NCI-H2227 treated with DMSO at 0.1 percent for 48 hours (cell line): ENCODE measurements at regions not wholly inside any gene's neighbourhood (a gene's known extent, or its start where the extent isn't known, plus 50 kb on each side); places are given as distances from the start of the nearest gene placed in this dataset.
"Not testable (repeated sequence)": the region's sequence is repeated elsewhere in the genome, so short reads cannot be mapped to it uniquely, and the experiment has no call there.

Experiments
- DNase-seq: peaks from one replicate; lab custom pipeline; 2025; lab: John Stamatoyannopoulos, UW

DNA sequence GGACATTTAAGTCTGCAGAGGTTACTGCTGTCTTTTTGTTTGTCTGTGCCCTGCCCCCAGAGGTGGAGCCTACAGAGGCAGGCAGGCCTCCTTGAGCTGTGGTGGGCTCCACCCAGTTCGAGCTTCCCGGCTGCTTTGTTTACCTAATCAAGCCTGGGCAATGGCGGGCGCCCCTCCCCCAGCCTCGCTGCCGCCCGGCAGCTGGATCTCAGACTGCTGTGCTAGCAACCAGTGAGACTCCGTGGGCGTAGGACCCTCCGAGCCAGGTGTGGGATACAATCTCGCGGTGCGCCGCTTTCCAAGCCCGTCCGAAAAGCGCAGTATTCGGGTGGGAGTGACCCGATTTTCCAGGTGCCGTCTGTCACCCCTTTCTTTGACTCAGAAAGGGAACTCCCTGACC lies 198.4 kb upstream of the FERMT1 start:
- peak; percentile 27 for DNase-seq

DNA sequence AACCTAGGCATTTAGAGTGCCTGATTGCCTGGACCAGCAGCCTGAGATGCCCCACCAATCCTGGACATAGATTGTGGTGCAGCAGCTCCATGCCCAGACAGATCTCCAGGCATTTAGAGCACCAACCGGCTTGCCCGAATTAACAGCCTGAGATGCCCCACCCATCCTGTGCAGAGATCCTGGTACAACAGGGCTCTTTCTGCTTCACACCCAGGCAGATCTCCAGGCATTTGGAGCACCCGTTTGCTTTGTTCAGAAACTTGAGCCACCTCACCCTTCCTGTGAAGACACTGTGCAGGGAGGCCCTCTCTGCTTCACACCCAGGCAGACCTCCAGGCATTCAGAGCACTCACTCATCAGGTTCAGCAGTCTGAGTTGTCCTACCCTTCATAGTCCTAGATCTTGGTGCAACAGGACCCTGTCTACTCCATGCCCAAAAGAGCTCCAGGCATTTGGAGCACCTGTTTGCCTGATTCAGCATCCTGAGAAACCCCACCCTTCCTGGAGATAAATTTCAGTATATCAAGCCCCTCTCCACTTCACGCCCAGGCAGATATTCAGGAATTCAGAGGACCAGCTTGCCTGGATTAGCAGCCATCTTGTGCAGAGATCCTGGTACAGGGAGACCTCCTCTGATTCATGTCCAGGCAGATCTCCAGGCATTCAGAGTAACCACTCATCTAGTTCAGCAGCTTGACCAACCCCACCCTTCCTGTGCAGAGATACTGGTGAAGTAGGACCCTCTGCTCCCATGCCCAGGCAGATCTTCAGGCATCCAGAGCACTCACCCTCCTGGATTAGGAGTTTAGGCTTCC lies 189.2 kb upstream of the FERMT1 start:
- no peak for DNase-seq

GRCh38 chr20:6311097-6311496 lies 188.3 kb upstream of the FERMT1 start:
- DNase-seq = no peak

GRCh38 chr20:6305536-6305935 lies 182.7 kb upstream of the FERMT1 start:
- no peak for DNase-seq

DNA sequence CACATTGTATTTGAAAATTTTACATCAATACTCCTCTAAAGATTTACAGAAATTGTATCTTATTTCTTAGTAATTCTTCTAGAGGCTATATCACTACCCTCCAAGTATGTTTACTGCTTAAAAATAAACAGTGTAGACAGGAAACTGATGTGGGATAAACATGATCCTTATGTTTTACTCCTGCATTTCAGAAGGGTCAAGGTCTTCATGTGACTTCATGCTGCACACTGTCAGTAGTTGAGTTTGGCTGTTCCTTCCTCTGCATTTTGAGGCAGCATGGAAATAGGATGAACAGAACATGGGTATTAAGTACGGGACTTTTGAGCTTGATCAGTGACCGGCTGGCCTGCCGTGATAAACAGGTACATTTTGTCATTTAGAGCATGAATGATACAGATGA lies 179.2 kb upstream of the FERMT1 start:
- DNase-seq = no peak

DNA sequence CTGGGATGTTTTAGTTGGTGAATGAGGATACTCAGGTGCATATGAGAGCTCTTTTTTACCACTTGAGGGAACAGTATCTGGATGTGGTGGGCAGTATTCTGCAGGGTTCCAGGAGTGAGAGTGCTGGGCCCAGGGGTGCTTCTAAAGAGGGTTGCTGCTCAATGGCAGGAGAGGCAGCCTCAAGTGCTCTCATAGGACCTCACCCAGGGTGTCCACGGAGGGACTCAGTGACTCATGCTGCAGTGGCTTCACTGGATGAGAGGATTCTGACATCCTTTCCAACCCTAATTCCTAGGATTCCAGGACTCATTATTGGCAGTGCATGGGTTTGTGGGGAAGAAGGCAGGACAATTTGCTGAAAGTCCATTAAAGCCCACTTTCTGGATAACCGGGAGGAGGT lies 176.6 kb upstream of the FERMT1 start:
- DNase-seq = no peak

- DNase-seq = no peak
These were observed 175.2 kb upstream of the FERMT1 start for GRCh38 chr20:6298049-6298448.

DNA sequence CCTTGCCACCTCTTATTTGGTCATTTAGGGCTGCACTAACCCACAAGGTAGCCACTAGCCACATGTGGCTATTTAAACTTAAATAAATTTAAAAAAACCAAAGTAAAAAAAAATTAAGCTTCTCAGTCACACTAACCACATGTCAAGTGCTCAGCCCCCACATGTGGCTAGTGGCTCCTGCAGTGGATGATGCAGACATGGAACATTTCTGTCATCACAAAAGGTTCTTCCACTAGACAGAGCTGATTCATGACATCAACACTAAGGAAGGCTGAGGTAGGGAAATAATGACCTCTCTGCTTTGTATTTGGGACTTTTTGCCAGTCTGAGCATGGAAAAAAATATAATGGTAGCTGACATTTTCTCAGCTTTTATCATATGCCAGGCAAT lies 173.0 kb upstream of the FERMT1 start:
- no peak for DNase-seq

- DNase-seq = no peak
These were observed 172.5 kb upstream of the FERMT1 start for GRCh38 chr20:6295127-6295866.

- no peak for DNase-seq
These were observed 164.6 kb upstream of the FERMT1 start for GRCh38 chr20:6287471-6287870.

GRCh38 chr20:6282642-6283041 lies 159.8 kb upstream of the FERMT1 start:
- no peak for DNase-seq

DNA sequence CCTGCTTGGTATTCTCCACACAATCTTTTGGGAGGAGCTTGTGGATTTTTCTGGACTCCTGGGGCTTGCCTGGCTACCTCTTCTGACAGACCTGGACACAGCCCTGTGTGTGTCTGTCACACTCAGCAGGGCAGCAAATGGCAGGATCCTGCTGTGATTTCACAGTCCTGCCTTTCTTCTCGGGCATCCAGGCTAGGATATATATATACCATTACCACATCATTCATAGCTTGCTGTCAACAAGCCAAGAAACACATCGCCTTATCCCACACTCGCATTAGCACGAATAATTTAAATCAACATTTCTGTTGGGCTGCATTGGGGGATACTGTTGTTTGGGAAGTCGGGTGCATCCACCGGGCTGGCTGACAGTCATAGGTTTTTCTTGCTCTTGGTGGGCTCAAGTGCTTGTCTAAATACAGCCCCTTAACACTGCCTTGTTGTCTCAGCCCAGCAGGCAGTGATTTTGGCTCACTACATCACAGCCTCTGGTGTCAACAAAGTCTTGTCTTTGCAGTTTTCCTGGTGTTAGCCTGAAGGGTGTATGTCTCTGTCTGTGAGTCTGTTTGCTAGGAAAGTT lies 154.9 kb upstream of the FERMT1 start:
- peak; percentile 31 for DNase-seq

GRCh38 chr20:6270404-6270803 lies 147.6 kb upstream of the FERMT1 start:
- not testable (repeated sequence) for DNase-seq

DNA sequence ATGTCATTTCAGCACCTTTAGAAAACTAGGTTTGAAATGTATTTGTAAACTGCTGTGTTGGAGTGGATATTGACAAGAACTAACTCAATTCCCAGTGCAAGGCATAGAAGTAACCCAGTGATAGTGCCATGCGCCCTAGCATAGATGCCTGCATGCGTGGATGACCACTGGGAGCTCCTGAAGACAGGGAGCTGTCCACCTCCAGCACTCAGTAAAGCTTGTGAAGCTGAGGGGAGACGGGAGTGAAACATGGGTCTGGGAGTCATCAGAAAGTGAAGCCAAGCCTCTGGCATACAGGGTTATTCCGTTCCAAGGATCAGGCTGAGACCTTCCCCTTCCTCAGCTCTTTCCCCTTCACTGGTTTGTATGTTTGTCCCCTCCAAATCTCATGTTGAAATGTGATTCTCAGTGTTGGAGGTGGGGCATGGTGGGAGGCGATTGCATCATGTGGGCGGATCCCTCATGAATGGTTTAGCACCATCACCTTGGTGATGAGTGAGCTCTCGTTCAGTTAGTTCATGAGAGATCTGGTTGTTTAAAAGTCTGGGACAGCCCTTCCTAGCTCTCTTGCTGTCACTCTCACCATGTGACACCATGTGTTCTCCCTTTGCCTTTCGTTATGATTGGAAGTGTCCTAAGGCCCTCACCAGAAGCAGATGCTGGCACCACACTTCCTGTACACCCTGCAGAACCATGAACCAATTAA lies 146.5 kb upstream of the FERMT1 start:
- no peak for DNase-seq

- peak; percentile 26 for DNase-seq
These were observed 142.5 kb upstream of the FERMT1 start for GRCh38 chr20:6265204-6265904.

GRCh38 chr20:6253396-6253795 lies 130.6 kb upstream of the FERMT1 start:
- no peak for DNase-seq

DNA sequence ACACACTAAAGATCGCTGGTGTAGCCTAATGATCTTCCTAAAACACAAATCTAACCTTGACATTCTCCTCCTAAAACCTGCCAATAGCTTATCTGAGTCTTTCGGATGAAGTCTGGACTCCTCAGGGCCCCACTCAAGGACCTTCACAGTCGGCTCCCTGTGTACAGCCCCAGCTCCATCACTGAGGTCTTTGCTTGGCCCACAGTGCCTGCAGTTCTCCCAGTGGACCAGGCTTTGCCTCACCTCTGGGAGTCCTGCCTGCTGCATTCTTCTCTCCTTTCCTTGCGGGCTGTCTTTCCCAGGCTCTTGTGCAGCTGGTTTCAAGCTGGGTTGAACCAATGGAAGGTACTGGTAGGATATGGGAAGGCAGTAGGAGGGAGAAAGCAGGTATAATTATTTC lies 122.6 kb upstream of the FERMT1 start:
- DNase-seq = no peak

DNA sequence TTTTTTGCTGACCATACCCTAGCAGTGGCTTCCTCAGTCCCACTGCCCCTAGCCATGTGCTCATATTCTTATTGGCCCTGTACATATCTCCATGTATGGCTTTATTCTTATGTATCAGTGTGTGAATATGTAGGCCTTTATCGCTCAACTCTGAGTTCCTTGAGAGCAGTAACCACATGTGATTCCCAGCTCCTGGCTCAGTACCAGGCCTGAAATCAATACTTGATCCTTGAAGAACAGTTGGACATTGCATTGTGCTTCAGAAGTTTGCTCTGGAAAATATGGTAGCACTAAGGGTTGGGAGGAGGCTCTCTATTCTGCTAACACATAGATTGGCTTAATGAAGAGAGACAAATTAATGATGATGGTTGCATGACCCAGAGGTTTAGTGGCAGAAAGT lies 118.8 kb upstream of the FERMT1 start:
- DNase-seq = no peak

DNA sequence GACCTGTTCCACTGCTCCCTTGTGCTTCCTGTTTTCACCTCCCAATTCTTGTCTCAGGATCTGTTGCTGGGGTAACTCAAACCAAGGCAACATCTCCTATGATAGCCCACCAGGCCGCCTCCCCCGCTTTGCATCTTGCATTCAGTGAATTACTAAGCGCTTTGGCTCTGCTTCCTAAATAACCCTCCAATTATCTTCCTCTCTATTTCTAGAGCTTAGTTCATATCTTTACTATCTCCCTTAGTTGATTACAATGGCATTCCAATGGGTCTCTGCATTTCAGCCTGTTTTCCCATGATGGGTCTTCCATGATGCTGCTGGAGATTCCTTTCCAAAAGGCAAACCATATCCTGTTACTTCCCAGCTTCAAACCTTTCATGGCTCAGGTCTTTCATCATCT lies 117.2 kb upstream of the FERMT1 start:
- no peak for DNase-seq

- DNase-seq = no peak
These were observed 115.6 kb upstream of the FERMT1 start for GRCh38 chr20:6238421-6238820.

- DNase-seq = no peak
These were observed 112.7 kb upstream of the FERMT1 start for GRCh38 chr20:6235510-6235909.

GRCh38 chr20:6232436-6232835 lies 109.6 kb upstream of the FERMT1 start:
- DNase-seq = no peak
